KMS-11 (cell line): ENCODE measurements at regions not wholly inside any gene's neighbourhood (a gene's known extent, or its start where the extent isn't known, plus 50 kb on each side); places are given as distances from the start of the nearest gene placed in this dataset.

ENCODE experiments used
- H2AFZ ChIP-seq: fragments of 200-600 bp; sonication (generic); 2 replicates; pipeline ENCODE4 v1.6.1; 2016; ENCODE audit warnings: antibody characterized with exemption, mixed run types, low read depth
- H3K27ac ChIP-seq: fragments of 200-600 bp; sonication (generic); 2 replicates; pipeline ENCODE4 v1.6.1; 2016; ENCODE audit warnings: mild to moderate bottlenecking, mixed run types
- H3K27me3 ChIP-seq: fragments of 200-600 bp; sonication (generic); 2 replicates; pipeline ENCODE4 v1.6.1; 2017; ENCODE audit warnings: mild to moderate bottlenecking, low read depth, mixed run types, moderate library complexity; ENCODE audit not compliant: insufficient read depth
- H3K36me3 ChIP-seq: fragments of 200-600 bp; sonication (generic); 2 replicates; pipeline ENCODE4 v1.6.1; 2017; ENCODE audit warnings: mild to moderate bottlenecking, mixed run types; ENCODE audit not compliant: insufficient read depth
- H3K4me1 ChIP-seq: fragments of 200-600 bp; sonication (generic); 2 replicates; pipeline ENCODE4 v1.6.1; 2016; ENCODE audit warnings: mild to moderate bottlenecking, low read depth, mixed run types; ENCODE audit not compliant: poor library complexity, severe bottlenecking
- H3K4me2 ChIP-seq: fragments of 200-600 bp; sonication (generic); 2 replicates; pipeline ENCODE4 v1.7.0; 2016; ENCODE audit warnings: mild to moderate bottlenecking, mixed run types
- H3K4me3 ChIP-seq: fragments of 200-600 bp; sonication (generic); IDR thresholded peaks from 2 replicates; pipeline ENCODE4 v1.6.1; 2017; ENCODE audit warnings: low read depth, low read length, mixed read lengths; ENCODE audit not compliant: insufficient read depth
- H3K79me2 ChIP-seq: fragments of 200-600 bp; sonication (generic); 2 replicates; pipeline ENCODE4 v1.6.1; 2016; ENCODE audit warnings: low read depth, mixed run types; ENCODE audit not compliant: insufficient read depth
- H3K9ac ChIP-seq: fragments of 200-600 bp; sonication (generic); 2 replicates; pipeline ENCODE4 v1.6.1; 2016; ENCODE audit warnings: mild to moderate bottlenecking, mixed run types
- H4K20me1 ChIP-seq: fragments of 200-600 bp; sonication (generic); 2 replicates; pipeline ENCODE4 v1.6.1; 2016; ENCODE audit warnings: mild to moderate bottlenecking, mixed run types; ENCODE audit not compliant: insufficient read depth
- CTCF ChIP-seq: fragments of 200-600 bp; sonication (generic); conservative IDR thresholded peaks from 2 replicates; pipeline ENCODE4 v1.6.1; 2017; ENCODE audit warnings: low read depth, mild to moderate bottlenecking, antibody characterized with exemption, low read length, moderate library complexity, mixed read lengths

GRCh38 chr6:21708320-21708580 is 114.7 kb downstream of the SOX4 start:
- H3K4me2 ChIP-seq = no peak overlapping the region
- no peak for TF ChIP-seq CTCF
- no peak overlapping the region for H3K4me3 ChIP-seq
- no peaks in the 10 kb centered on the region for H3K27me3 ChIP-seq
- H3K27ac ChIP-seq = no peak overlapping the region
- H2AFZ ChIP-seq = no peak overlapping the region
- no peak overlapping the region for H3K9ac ChIP-seq
- no peaks in the 10 kb centered on the region for H3K79me2 ChIP-seq
- H3K4me1 ChIP-seq = no peaks in the 10 kb centered on the region
- H3K36me3 ChIP-seq = no peaks in the 10 kb centered on the region
- H4K20me1 ChIP-seq = no peaks in the 10 kb centered on the region

GRCh38 chr6:21710216-21710615 is 116.7 kb downstream of the SOX4 start:
- H3K27me3 ChIP-seq = no peaks in the 10 kb centered on the region
- H3K4me1 ChIP-seq = no peaks in the 10 kb centered on the region
- no peaks in the 10 kb centered on the region for H3K79me2 ChIP-seq
- H3K4me3 ChIP-seq = no peak overlapping the region
- H3K36me3 ChIP-seq = no peaks in the 10 kb centered on the region
- TF ChIP-seq CTCF = no peak
- no peak overlapping the region for H3K4me2 ChIP-seq
- no peak overlapping the region for H3K27ac ChIP-seq
- no peak overlapping the region for H3K9ac ChIP-seq
- no peaks in the 10 kb centered on the region for H4K20me1 ChIP-seq
- H2AFZ ChIP-seq = no peak overlapping the region

- no peak overlapping the region for H3K9ac ChIP-seq
- no peak overlapping the region for H3K4me2 ChIP-seq
- no peaks in the 10 kb centered on the region for H3K27me3 ChIP-seq
- H3K27ac ChIP-seq = no peak overlapping the region
- no peak overlapping the region for H2AFZ ChIP-seq
- no peaks in the 10 kb centered on the region for H4K20me1 ChIP-seq
- no peak overlapping the region for H3K4me3 ChIP-seq
- no peaks in the 10 kb centered on the region for H3K79me2 ChIP-seq
- no peaks in the 10 kb centered on the region for H3K36me3 ChIP-seq
- TF ChIP-seq CTCF = no peak
- no peaks in the 10 kb centered on the region for H3K4me1 ChIP-seq
These were observed 117.5 kb downstream of the SOX4 start for GRCh38 chr6:21710908-21711627.

GRCh38 chr6:21712213-21712612 is 118.7 kb downstream of the SOX4 start:
- H3K27ac ChIP-seq = no peak overlapping the region
- H3K27me3 ChIP-seq = no peaks in the 10 kb centered on the region
- H4K20me1 ChIP-seq = no peaks in the 10 kb centered on the region
- no peaks in the 10 kb centered on the region for H3K36me3 ChIP-seq
- no peak overlapping the region for H3K4me3 ChIP-seq
- no peak overlapping the region for H3K4me2 ChIP-seq
- no peak overlapping the region for H3K9ac ChIP-seq
- no peak for TF ChIP-seq CTCF
- H3K4me1 ChIP-seq = no peaks in the 10 kb centered on the region
- no peaks in the 10 kb centered on the region for H3K79me2 ChIP-seq
- H2AFZ ChIP-seq = no peak overlapping the region
